ENCODE measurements at regions not wholly inside any gene's neighbourhood (a gene's known extent, or its start where the extent isn't known, plus 50 kb on each side); places are given as distances from the start of the nearest gene placed in this dataset.
"Not testable (repeated sequence)": the region's sequence is repeated elsewhere in the genome, so short reads cannot be mapped to it uniquely, and the experiment has no call there.

GRCh38 chr1:5125208-5125607 lies 470.8 kb downstream of the AJAP1 start:
- Histone ChIP-seq H3K27ac (replicated peaks) (no peak overlapping the region), H3K36me3 (no peaks in the 10 kb centered on the region), H3K27me3 (ENCODE audit: low read depth) (peaks cover 73% of the 10 kb centered on the region), H3K9me3 (replicated peaks) (peaks cover 8% of the 10 kb centered on the region), H3K4me3 (no peak overlapping the region), H3K4me1 (no peaks in the 10 kb centered on the region)
- no peak for DNase-seq
- intact Hi-C loops (cut with micrococcal nuclease): no loop called here
- TF ChIP-seq, protein P1, sequence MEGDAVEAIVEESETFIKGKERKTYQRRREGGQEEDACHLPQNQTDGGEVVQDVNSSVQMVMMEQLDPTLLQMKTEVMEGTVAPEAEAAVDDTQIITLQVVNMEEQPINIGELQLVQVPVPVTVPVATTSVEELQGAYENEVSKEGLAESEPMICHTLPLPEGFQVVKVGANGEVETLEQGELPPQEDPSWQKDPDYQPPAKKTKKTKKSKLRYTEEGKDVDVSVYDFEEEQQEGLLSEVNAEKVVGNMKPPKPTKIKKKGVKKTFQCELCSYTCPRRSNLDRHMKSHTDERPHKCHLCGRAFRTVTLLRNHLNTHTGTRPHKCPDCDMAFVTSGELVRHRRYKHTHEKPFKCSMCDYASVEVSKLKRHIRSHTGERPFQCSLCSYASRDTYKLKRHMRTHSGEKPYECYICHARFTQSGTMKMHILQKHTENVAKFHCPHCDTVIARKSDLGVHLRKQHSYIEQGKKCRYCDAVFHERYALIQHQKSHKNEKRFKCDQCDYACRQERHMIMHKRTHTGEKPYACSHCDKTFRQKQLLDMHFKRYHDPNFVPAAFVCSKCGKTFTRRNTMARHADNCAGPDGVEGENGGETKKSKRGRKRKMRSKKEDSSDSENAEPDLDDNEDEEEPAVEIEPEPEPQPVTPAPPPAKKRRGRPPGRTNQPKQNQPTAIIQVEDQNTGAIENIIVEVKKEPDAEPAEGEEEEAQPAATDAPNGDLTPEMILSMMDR (IDR thresholded peaks at IDR 0.05; ENCODE audit: borderline replicate concordance): no peak

DNA sequence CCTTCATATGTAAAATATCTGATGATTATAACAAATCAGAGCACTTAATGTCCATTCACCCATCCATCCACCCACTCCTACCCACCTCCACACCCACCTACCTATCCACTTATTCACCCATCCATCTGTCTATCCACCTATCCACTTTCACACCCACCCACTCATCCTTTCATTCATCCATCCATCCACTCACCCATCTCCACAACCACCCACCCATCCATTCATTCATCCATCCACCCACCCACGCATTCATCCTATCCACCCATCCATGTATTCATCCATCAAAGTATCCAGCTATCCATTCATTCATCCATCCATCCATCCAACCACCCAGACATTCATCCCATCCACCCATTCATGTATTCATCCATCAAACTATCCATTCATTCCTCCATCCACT lies 466.1 kb downstream of the AJAP1 start:
- peaks cover 42% of the 10 kb centered on the region for H3K27me3 ChIP-seq (ENCODE audit: low read depth)
- intact Hi-C loops (cut with micrococcal nuclease): no loop called here
- no peaks in the 10 kb centered on the region for H3K36me3 ChIP-seq
- no peak for DNase-seq
- no peak overlapping the region for H3K27ac ChIP-seq (replicated peaks)
- no peaks in the 10 kb centered on the region for H3K4me1 ChIP-seq
- no peaks in the 10 kb centered on the region for H3K9me3 ChIP-seq (replicated peaks)
- TF ChIP-seq, protein P1 (IDR thresholded peaks at IDR 0.05; ENCODE audit: borderline replicate concordance): no peak
- no peak overlapping the region for H3K4me3 ChIP-seq

- Histone ChIP-seq H3K36me3 (no peaks in the 10 kb centered on the region), H3K9me3 (replicated peaks) (no peaks in the 10 kb centered on the region), H3K4me3 (no peak overlapping the region), H3K4me1 (no peaks in the 10 kb centered on the region), H3K27me3 (ENCODE audit: low read depth) (peaks cover 37% of the 10 kb centered on the region), H3K27ac (replicated peaks) (no peak overlapping the region)
- TF ChIP-seq, protein P1 (IDR thresholded peaks at IDR 0.05; ENCODE audit: borderline replicate concordance): no peak
- intact Hi-C loops (cut with micrococcal nuclease): no loop called here
- DNase-seq: no peak
Measured at GRCh38 chr1:5119366-5120234, 465.2 kb downstream of the AJAP1 start.

- H3K9me3 ChIP-seq (replicated peaks); DNase-seq; H3K4me1 ChIP-seq; H3K36me3 ChIP-seq; H3K4me3 ChIP-seq; H3K27ac ChIP-seq (replicated peaks); intact Hi-C loops (cut with micrococcal nuclease): not testable (repeated sequence)
- H3K27me3 ChIP-seq (ENCODE audit: low read depth): peaks cover 35% of the 10 kb centered on the region
Measured at GRCh38 chr1:5118771-5119170, 464.4 kb downstream of the AJAP1 start.

GRCh38 chr1:5118292-5118691 lies 463.9 kb downstream of the AJAP1 start:
- H3K4me1 ChIP-seq; H3K27ac ChIP-seq (replicated peaks); H3K4me3 ChIP-seq; DNase-seq; H3K36me3 ChIP-seq; H3K9me3 ChIP-seq (replicated peaks); intact Hi-C loops (cut with micrococcal nuclease): not testable (repeated sequence)
- peaks cover 35% of the 10 kb centered on the region for H3K27me3 ChIP-seq (ENCODE audit: low read depth)

DNA sequence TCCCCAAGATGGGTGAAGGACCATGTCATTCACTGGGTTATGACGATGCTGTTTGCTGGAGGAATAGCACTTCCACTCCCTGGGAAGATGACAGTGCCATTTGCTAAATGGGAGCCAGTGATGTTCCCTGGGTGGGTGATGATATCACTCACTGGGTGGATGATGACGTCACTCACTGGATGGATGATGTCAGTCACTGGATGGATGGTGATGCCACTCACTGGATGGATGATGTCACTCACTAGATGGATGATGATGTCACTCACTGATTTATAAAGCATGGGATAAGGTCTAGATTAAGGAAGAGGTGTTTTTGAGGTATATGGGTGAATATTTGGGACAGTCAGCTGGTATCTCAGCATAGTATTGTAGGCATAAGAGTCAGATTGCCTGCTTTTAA lies 457.2 kb downstream of the AJAP1 start:
- no peaks in the 10 kb centered on the region for H3K9me3 ChIP-seq (replicated peaks)
- no peak overlapping the region for H3K27ac ChIP-seq (replicated peaks)
- no peak for DNase-seq
- H3K27me3 ChIP-seq (ENCODE audit: low read depth): peaks cover 71% of the 10 kb centered on the region
- TF ChIP-seq, protein P1 (IDR thresholded peaks at IDR 0.05; ENCODE audit: borderline replicate concordance): no peak
- intact Hi-C loops (cut with micrococcal nuclease): no loop called here
- no peaks in the 10 kb centered on the region for H3K4me1 ChIP-seq
- H3K4me3 ChIP-seq: no peak overlapping the region
- no peaks in the 10 kb centered on the region for H3K36me3 ChIP-seq
